H1 (cell line): ENCODE measurements at regions not wholly inside any gene's neighbourhood (a gene's known extent, or its start where the extent isn't known, plus 50 kb on each side); places are given as distances from the start of the nearest gene placed in this dataset.

Experiments
- CTCF ChIA-PET: fragments of 300-600 bp; sonication (Branson Sonifier 250); formaldehyde crosslinking; loops from one replicate; lab custom pipeline; 2021; ENCODE audit not compliant: partially characterized antibody; lab: Charles Lee
- POLR2A ChIA-PET: fragments of 300-600 bp; sonication (Branson Sonifier 250); formaldehyde crosslinking; loops from one replicate; lab custom pipeline; 2021; ENCODE audit warnings: inconsistent platforms; ENCODE audit not compliant: partially characterized antibody; lab: Charles Lee
- DNase-seq, 2 experiments: peaks; one replicate each; pipeline versions ENCODE4 v3.0.0 to v3.0.0-alpha.2; 2010 to 2022; ENCODE audit warnings: low spot score in 2 of 2, low read depth in 1 of 2, mixed read lengths in 1 of 2
- FAIRE-seq: peaks from 2 replicates; lab custom pipeline; 2011; peaks lifted over from hg19 to GRCh38; lab: Jason Lieb, UNC
- H2AFZ ChIP-seq: 2 replicates; pipeline ENCODE4 v1.8.1; 2012; ENCODE audit warnings: low read length, inconsistent platforms
- H2AK5ac ChIP-seq: 2 replicates; pipeline ENCODE4 v1.6.1; 2013; ENCODE audit warnings: low read depth, low read length
- H2BK120ac ChIP-seq: replicated peaks from 2 replicates; pipeline ENCODE3; 2013; ENCODE audit warnings: low read depth, low read length, inconsistent platforms
- H2BK12ac ChIP-seq: 2 replicates; pipeline ENCODE4 v1.6.1; 2013; ENCODE audit warnings: low read depth, low read length
- H2BK15ac ChIP-seq: 2 replicates; pipeline ENCODE4 v1.6.1; 2013; ENCODE audit warnings: low read length
- H2BK20ac ChIP-seq: 2 replicates; pipeline ENCODE4 v1.6.1; 2013; ENCODE audit warnings: low read length
- H2BK5ac ChIP-seq: 2 replicates; pipeline ENCODE4 v1.6.1; 2013; ENCODE audit warnings: low read depth, low read length
- H3K14ac ChIP-seq: 2 replicates; pipeline ENCODE4 v1.6.1; 2013; ENCODE audit warnings: inconsistent platforms; ENCODE audit not compliant: insufficient read length
- H3K18ac ChIP-seq: 2 replicates; pipeline ENCODE4 v1.6.1; 2013; ENCODE audit warnings: low read length; ENCODE audit errors: extremely low read depth
- H3K23ac ChIP-seq: 2 replicates; pipeline ENCODE4 v1.6.1; 2013; ENCODE audit warnings: inconsistent platforms; ENCODE audit not compliant: insufficient read length
- H3K23me2 ChIP-seq: 2 replicates; pipeline ENCODE4 v1.6.1; 2013; ENCODE audit warnings: low read depth, low read length
- H3K27ac ChIP-seq: 2 replicates; pipeline ENCODE4 v1.6.1; 2011; ENCODE audit warnings: low read depth, low read length, inconsistent platforms
- H3K27me3 ChIP-seq, 4 experiments: replicated peaks in 1 of 4; 1 replicate in 1 of 4; 2 replicates in 3 of 4; pipeline versions ENCODE4 v1.6.1 to v1.8.1; 2011 to 2013; ENCODE audit warnings: low read length in 3 of 4, mild to moderate bottlenecking in 3 of 4, inconsistent platforms in 2 of 4, mixed read lengths in 2 of 4, moderate library complexity in 1 of 4; ENCODE audit not compliant: control insufficient read depth in 3 of 4, insufficient read depth in 3 of 4; ENCODE audit errors: extremely low read depth in 1 of 4
- H3K36me3 ChIP-seq, 4 experiments: 2 replicates each; pipeline versions ENCODE4 v1.6.1 to v1.8.1; 2011 to 2013; ENCODE audit warnings: mild to moderate bottlenecking in 4 of 4, low read length in 3 of 4, moderate library complexity in 2 of 4, control low read depth in 1 of 4, inconsistent platforms in 1 of 4; ENCODE audit not compliant: insufficient read depth in 4 of 4, control insufficient read depth in 2 of 4
- H3K4ac ChIP-seq: replicated peaks from 2 replicates; pipeline ENCODE3; 2013; ENCODE audit warnings: low read length, low read depth, mixed read lengths, inconsistent platforms; ENCODE audit not compliant: insufficient read length
- H3K4me1 ChIP-seq, 4 experiments: replicated peaks in 1 of 4; 1 replicate in 1 of 4; 2 replicates in 3 of 4; pipeline versions ENCODE4 v1.6.1 to v1.8.1; 2011 to 2013; ENCODE audit warnings: low read length in 3 of 4, inconsistent platforms in 2 of 4, mixed read lengths in 1 of 4; ENCODE audit not compliant: insufficient read depth in 4 of 4, control insufficient read depth in 3 of 4
- H3K4me2 ChIP-seq, 2 experiments: 2 replicates each; pipeline versions ENCODE4 v1.6.1 to v1.8.1; 2011 to 2013; ENCODE audit warnings: low read depth in 2 of 2, low read length in 2 of 2, control low read depth in 1 of 2, inconsistent platforms in 1 of 2, mild to moderate bottlenecking in 1 of 2; ENCODE audit not compliant: insufficient read depth in 1 of 2
- H3K4me3 ChIP-seq, 4 experiments: fragments of 200-600, 300-600 bp in 1 of 4; sonication (generic), shearing (Covaris generic), sonication (Bioruptor Twin) in 1 of 4; 2 replicates each; pipeline versions ENCODE4 v1.5.1 to v1.8.1; 2011 to 2016; ENCODE audit warnings: low read length in 4 of 4, low read depth in 3 of 4, control low read depth in 2 of 4, inconsistent platforms in 2 of 4, mild to moderate bottlenecking in 2 of 4, mixed read lengths in 1 of 4, moderate library complexity in 1 of 4; ENCODE audit not compliant: insufficient read depth in 2 of 4; ENCODE audit errors: extremely low read depth in 1 of 4
- H3K56ac ChIP-seq: replicated peaks from 2 replicates; pipeline ENCODE3; 2013; ENCODE audit warnings: low read depth, mild to moderate bottlenecking, mixed read lengths, low read length, inconsistent platforms; ENCODE audit not compliant: insufficient read length
- H3K79me1 ChIP-seq: 2 replicates; pipeline ENCODE4 v1.6.1; 2013; ENCODE audit warnings: low read depth, low read length, control low read depth
- H3K79me2 ChIP-seq, 2 experiments: 2 replicates each; pipeline versions ENCODE4 v1.6.1 to v1.8.1; 2012 to 2013; ENCODE audit warnings: low read length in 2 of 2, mild to moderate bottlenecking in 2 of 2, inconsistent platforms in 1 of 2; ENCODE audit not compliant: insufficient read depth in 2 of 2, control insufficient read depth in 1 of 2
- H3K9ac ChIP-seq, 4 experiments: replicated peaks in 1 of 4; 1 replicate in 1 of 4; 2 replicates in 3 of 4; pipeline versions ENCODE4 v1.6.1 to v1.8.1; 2011 to 2013; ENCODE audit warnings: low read depth in 3 of 4, low read length in 3 of 4, control low read depth in 2 of 4, mild to moderate bottlenecking in 2 of 4, moderate library complexity in 2 of 4, inconsistent platforms in 1 of 4; ENCODE audit errors: extremely low read depth in 1 of 4
- H3K9me3 ChIP-seq, 2 experiments: 2 replicates each; pipeline versions ENCODE4 v1.6.1 to v1.8.1; 2012 to 2013; ENCODE audit warnings: mild to moderate bottlenecking in 2 of 2, moderate library complexity in 2 of 2, control low read depth in 1 of 2, inconsistent platforms in 1 of 2, low read depth in 1 of 2, low read length in 1 of 2, mixed read lengths in 1 of 2; ENCODE audit not compliant: insufficient read depth in 2 of 2
- H4K20me1 ChIP-seq, 2 experiments: replicated peaks in 1 of 2; 2 replicates each; pipeline versions ENCODE3 to v1.8.1; 2011 to 2013; ENCODE audit warnings: inconsistent platforms in 2 of 2, low read length in 2 of 2, mild to moderate bottlenecking in 1 of 2; ENCODE audit not compliant: insufficient read depth in 2 of 2, control insufficient read depth in 1 of 2
- H4K5ac ChIP-seq: 2 replicates; pipeline ENCODE4 v1.6.1; 2013; ENCODE audit warnings: low read length, low read depth, mixed read lengths, inconsistent platforms; ENCODE audit not compliant: insufficient read length
- H4K8ac ChIP-seq: 2 replicates; pipeline ENCODE4 v1.8.0; 2013; ENCODE audit warnings: mild to moderate bottlenecking, moderate library complexity, low read length, inconsistent platforms; ENCODE audit not compliant: insufficient read depth; ENCODE audit errors: extremely low read depth
- H4K91ac ChIP-seq: replicated peaks from 2 replicates; pipeline ENCODE3; 2013; ENCODE audit warnings: low read length, mixed read lengths, inconsistent platforms; ENCODE audit not compliant: insufficient read length
- BRCA1 ChIP-seq: IDR thresholded peaks from 2 replicates; pipeline ENCODE4 v1.6.1; 2012; ENCODE audit warnings: low read depth, low read length, improper control_type of control experiment
- KDM5A ChIP-seq: fragments of 200-600 bp; IDR thresholded peaks from 2 replicates; pipeline ENCODE4 v1.7.1; 2012; ENCODE audit warnings: mild to moderate bottlenecking, low read length, inconsistent platforms, mixed read lengths
- PHF8 ChIP-seq: fragments of 200-600 bp; sonication (generic); conservative IDR thresholded peaks from 2 replicates; pipeline ENCODE4 v1.7.1; 2012; ENCODE audit warnings: low read depth, mild to moderate bottlenecking, inconsistent platforms, low read length, moderate library complexity
- RAD21 ChIP-seq, 2 experiments: IDR thresholded peaks in 1 of 2; conservative IDR thresholded peaks in 1 of 2; 2 replicates each; pipeline ENCODE4 v1.6.1; 2011; ENCODE audit warnings: low read depth in 2 of 2, low read length in 2 of 2, improper control_type of control experiment in 1 of 2, inconsistent platforms in 1 of 2, mild to moderate bottlenecking in 1 of 2, moderate library complexity in 1 of 2
- SRF ChIP-seq: IDR thresholded peaks from 2 replicates; pipeline ENCODE4 v1.6.1; 2011; ENCODE audit warnings: mild to moderate bottlenecking, low read depth, low read length, moderate library complexity
- USF2 ChIP-seq: IDR thresholded peaks from 2 replicates; pipeline ENCODE4 v1.6.1; 2011; ENCODE audit warnings: low read length, improper control_type of control experiment
- YY1 ChIP-seq: IDR thresholded peaks from 2 replicates; pipeline ENCODE4 v1.6.1; 2011; ENCODE audit warnings: low read depth, mild to moderate bottlenecking, low read length
- WGBS, 2 experiments: shearing (Covaris generic) in 1 of 2; methylation state at CpG; one replicate each; pipeline versions ENCODE4 v1.1.6 to v1.1.7; 2013 to 2015; ENCODE audit warnings: low lambda C conversion rate in 2 of 2, mixed read lengths in 2 of 2, inconsistent platforms in 1 of 2, low coverage in 1 of 2, missing lambda C conversion rate in 1 of 2; ENCODE audit not compliant: insufficient replicate concordance in 2 of 2, insufficient coverage in 1 of 2, insufficient read length in 1 of 2; ENCODE audit errors: extremely low coverage in 1 of 2, missing lambda C conversion rate in 1 of 2; 5-methylcytosine and 5-hydroxymethylcytosine counted together

DNA sequence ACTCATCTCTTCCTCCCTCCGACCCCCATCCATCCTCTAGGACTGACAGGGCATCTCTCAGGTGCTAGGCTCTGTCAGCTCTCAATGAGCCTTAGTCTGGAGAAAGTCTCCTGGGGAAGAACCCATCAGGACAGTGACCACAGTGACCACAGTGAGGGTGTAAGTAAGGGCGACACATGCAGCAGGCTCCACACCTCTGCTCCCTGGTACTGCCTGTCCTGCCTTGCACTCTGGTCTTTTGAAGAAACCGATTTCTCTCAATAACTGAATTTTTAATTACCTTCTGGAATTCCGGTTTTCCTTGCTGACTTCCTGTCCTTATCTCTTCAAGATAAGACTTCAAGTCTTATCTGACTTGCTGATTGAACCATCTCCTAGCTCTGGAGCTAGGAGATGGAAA lies 190.2 kb downstream of the ACTR3B start:
- ChIA-PET POLR2A (no interaction called here), CTCF (no interaction called here)
- Histone ChIP-seq H4K91ac (no peak overlapping the region), H2AFZ (no peak overlapping the region), H3K9ac (no peak overlapping the region), H3K79me2 (no peaks in the 10 kb centered on the region), H2AK5ac (no peak overlapping the region), H3K23ac (no peak overlapping the region), H3K9me3 (peaks cover 0 to 2% of the 10 kb centered on the region in 2 experiments; a peak in 1 of 4 replicates), H3K4ac (no peak overlapping the region), H3K79me1 (no peaks in the 10 kb centered on the region), H2BK120ac (no peak overlapping the region), H2BK5ac (no peak overlapping the region), H2BK15ac (no peak overlapping the region), H3K4me1 (no peaks in the 10 kb centered on the region), H3K18ac (no peak overlapping the region), H3K27me3 (no peaks in the 10 kb centered on the region), H4K5ac (no peak overlapping the region), H3K14ac (no peak overlapping the region), H3K4me2 (no peak overlapping the region), H2BK12ac (no peak overlapping the region), H3K23me2 (peaks cover 3% of the 10 kb centered on the region; the same call in 1 of the 2 replicates), H3K56ac (no peak overlapping the region), H3K36me3 (no peaks in the 10 kb centered on the region), H2BK20ac (no peak overlapping the region), H4K8ac (no peak overlapping the region; the same call in 1 of the 2 replicates), H4K20me1 (no peaks in the 10 kb centered on the region), H3K4me3 (no peak overlapping the region), H3K27ac (no peak overlapping the region)
- DNase-seq (no peak), FAIRE-seq (no peak)
- 90% methylated on average over 4 of the region's 4 CpGs; no CpG with 5 or more reads in 1 of the 2 experiments for WGBS, 2 experiments
- no peak for TF ChIP-seq SRF
- TF ChIP-seq BRCA1: no peak
- no peak for TF ChIP-seq RAD21 (IDR thresholded peaks at IDR 0.05 in 1 of 2, conservative IDR thresholded peaks at IDR 0.05 in 1 of 2; ENCODE audit: low read depth in 2 of 2, low read length in 2 of 2)
- no peak for TF ChIP-seq YY1
- no peak for TF ChIP-seq USF2
- no peak for TF ChIP-seq KDM5A
- TF ChIP-seq PHF8: no peak
